ENCODE measurements at regions not wholly inside any gene's neighbourhood (a gene's known extent, or its start where the extent isn't known, plus 50 kb on each side); places are given as distances from the start of the nearest gene placed in this dataset.

DNA sequence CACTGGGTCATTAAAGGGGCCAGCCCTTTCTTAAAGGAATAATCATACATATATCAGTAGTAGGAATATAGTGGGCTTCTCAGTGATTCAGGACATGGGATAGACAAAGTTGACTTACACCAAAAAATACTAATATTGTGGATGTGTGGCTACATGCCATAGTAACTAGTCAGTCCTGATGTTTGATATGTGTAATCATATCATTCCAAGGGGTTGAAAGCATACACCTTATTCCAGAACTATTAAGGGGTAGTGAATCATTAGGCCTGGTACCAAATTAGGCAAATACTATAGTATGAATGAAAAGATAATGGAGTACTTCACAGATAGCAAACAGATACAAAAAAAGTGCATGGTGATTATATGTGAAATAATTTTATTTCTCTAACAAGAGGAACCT, 814.9 kb upstream of the NRXN1 start:
- TF ChIP-seq POLR2AphosphoS5 (IDR thresholded peaks at IDR 0.05) (no peak), POLR2A (IDR thresholded peaks at IDR 0.05) (no peak), EP300 (IDR thresholded peaks at IDR 0.05) (no peak)
- TF ChIP-seq, protein P1, sequence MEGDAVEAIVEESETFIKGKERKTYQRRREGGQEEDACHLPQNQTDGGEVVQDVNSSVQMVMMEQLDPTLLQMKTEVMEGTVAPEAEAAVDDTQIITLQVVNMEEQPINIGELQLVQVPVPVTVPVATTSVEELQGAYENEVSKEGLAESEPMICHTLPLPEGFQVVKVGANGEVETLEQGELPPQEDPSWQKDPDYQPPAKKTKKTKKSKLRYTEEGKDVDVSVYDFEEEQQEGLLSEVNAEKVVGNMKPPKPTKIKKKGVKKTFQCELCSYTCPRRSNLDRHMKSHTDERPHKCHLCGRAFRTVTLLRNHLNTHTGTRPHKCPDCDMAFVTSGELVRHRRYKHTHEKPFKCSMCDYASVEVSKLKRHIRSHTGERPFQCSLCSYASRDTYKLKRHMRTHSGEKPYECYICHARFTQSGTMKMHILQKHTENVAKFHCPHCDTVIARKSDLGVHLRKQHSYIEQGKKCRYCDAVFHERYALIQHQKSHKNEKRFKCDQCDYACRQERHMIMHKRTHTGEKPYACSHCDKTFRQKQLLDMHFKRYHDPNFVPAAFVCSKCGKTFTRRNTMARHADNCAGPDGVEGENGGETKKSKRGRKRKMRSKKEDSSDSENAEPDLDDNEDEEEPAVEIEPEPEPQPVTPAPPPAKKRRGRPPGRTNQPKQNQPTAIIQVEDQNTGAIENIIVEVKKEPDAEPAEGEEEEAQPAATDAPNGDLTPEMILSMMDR (IDR thresholded peaks at IDR 0.05) = no peak

All from suprapubic skin (tissue), 4 donors.